ENCODE measurements at regions not wholly inside any gene's neighbourhood (a gene's known extent, or its start where the extent isn't known, plus 50 kb on each side); places are given as distances from the start of the nearest gene placed in this dataset.
"Not testable (repeated sequence)": the region's sequence is repeated elsewhere in the genome, so short reads cannot be mapped to it uniquely, and the experiment has no call there.

DNA sequence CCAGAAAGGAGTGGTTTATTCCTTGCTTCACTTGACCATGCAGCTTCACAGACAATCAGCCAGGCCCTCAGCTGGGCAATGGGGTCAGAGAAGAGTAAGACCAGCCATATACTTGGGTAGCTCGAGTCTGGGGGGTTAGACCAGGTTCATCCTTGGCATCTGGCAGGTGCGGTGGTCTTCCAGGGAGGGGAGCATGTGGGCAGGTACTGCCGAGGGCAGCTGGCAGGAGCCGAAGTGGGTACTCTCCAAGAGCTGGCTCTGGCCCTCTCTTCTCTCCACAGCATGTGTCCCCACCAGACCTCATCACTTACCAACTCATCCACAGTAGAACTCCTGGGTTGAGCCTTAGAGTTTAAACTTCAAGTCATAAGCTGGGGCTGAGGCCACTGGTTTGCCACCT, 156.8 kb downstream of the FOXD2 start:
- DNase-seq (ENCODE audit: low read depth) = no peak

DNA sequence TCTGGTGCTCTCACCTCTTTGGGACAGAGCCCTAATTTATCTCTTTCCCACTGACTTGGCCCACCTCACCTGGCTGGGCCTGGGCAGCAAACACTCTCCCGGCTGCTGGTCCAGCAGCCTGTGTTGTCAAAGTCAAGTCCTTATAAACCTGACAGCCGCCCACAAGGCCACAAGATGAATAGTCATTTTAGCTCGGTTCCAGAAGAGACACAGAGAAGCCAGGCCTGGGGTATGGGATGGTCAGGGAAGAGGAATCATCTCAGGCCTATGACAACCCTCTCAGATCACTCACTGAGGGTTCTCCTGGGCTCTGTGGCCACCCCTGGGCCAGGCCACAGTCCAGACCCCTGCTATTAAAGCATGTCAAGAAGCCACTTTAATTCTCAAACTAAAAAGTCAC, 158.5 kb downstream of the FOXD2 start:
- DNase-seq (ENCODE audit: low read depth) = no peak

GRCh38 chr1:47598357-47598756, 160.5 kb downstream of the FOXD2 start:
- DNase-seq (ENCODE audit: low read depth) = no peak

GRCh38 chr1:47599777-47600176, 161.9 kb downstream of the FOXD2 start:
- no peak for DNase-seq (ENCODE audit: low read depth)

- DNase-seq (ENCODE audit: low read depth) = not testable (repeated sequence)
Measured at GRCh38 chr1:47602491-47602890, 164.6 kb downstream of the FOXD2 start.

DNA sequence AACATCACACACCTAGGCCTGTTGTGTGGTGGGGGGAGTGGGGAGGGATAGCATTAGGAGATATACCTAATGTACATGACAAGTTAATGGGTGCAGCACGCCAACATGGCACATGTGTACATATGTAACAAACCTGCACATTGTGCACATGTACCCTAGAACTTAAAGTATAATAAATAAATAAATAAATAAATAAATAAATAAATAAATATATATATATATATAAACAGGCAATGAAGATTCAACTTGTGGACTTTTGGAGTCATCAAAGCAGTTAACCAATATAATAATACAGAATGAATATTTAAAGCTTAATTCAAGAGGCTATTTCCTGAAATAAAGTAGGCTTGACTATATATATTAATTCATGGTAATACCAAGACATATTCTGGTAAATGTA, 167.0 kb downstream of the FOXD2 start:
- DNase-seq (ENCODE audit: low read depth) = not testable (repeated sequence)

- no peak for DNase-seq (ENCODE audit: low read depth)
Measured at GRCh38 chr1:47608296-47608875, 170.5 kb downstream of the FOXD2 start.

DNA sequence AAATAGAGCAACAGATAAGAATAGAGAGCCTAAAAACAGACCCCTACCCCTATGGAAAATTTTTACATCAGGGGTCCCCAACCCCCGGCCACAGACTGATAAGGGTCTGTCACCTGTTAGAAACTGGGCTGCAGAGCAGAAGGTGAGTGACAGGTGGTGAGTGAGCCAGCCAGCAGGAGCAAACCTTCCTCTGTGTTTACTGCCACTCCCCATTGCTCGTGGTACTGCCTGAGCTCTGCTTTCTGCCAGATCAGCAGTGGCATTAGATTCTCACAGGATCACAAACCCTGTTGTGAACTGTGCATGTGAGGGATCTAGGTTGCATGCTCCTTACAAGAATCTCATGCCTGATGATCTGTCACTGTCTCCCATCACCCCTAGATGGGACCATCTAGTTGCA, 174.1 kb downstream of the FOXD2 start:
- no peak for DNase-seq (ENCODE audit: low read depth)

DNA sequence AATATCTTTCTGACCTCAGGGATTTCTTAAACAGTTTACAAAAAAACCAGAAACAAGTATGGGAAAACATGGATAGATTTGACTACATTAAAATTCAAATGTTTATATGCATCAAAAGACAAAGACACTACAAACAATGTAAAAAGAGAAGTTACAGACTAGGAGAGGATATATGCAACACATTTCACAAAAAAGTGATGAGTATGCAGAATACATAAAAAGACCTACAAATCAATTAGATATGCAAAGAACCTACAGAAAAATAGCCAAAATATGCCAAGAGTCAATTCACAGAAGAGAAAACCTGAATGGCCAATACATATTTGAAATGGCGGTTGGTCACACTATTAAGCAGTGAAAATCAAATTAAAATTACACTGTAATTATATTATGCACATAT, 175.0 kb downstream of the FOXD2 start:
- no peak for DNase-seq (ENCODE audit: low read depth)

DNA sequence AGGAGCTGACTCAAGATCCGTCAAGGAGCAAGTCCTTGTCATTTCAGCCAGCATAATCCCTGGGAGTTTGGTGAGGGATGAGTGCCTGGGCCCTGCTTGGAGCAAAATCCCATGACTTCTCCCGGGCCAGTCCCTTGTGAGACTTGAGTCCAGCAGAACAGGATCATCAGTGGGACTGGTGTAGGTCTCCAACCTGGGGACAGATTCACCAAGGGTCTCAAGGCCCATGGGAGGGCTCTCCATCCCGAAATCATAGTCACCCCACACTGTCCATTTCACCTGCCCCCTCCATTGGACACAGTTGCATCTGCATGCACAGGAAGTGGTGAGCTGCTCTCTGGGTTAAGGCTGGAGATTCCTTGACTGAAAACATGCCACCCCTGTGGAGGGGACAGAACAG, 178.2 kb downstream of the FOXD2 start:
- no peak for DNase-seq (ENCODE audit: low read depth)

GRCh38 chr1:47616906-47617305, 179.1 kb downstream of the FOXD2 start:
- DNase-seq (ENCODE audit: low read depth) = no peak

DNA sequence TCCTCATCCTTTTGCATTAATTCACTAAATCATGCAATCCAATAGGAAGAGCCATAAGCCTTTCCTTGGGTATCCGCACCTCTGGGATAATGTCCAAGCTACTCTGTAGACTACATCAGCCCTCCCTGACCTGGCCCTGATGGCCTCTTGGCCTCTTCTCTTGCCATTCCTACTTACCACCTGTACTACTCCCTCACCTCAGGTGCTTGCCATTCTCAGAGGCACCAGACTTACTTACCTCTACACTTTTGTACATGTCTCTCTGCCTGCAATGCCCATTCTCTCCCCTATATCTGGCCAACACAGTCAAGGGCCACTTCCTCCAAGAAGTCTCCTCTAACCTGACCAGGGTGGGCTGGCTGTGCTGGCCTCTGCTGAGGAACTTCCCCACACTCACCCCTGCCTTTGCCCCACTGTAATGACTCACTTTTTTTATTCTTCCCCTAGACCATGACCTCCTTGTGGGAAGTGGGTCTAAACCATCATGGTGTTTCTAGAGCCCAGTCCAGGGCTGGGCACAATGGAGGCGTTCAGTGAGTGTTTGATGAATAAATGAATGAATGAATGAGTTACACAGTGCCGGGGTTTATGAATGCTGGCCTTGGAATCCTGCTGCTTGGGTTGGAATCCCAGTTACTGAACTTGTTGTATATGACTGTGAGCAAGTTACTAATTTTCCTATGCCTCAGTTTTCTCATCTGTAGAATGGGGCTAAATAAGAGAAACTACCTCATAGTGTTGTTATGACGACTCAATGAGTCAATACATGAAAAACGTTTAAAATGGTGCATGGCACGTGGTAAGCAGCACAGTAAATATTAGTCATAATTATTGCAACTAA, 179.8 kb downstream of the FOXD2 start:
- no peak for DNase-seq (ENCODE audit: low read depth)

DNA sequence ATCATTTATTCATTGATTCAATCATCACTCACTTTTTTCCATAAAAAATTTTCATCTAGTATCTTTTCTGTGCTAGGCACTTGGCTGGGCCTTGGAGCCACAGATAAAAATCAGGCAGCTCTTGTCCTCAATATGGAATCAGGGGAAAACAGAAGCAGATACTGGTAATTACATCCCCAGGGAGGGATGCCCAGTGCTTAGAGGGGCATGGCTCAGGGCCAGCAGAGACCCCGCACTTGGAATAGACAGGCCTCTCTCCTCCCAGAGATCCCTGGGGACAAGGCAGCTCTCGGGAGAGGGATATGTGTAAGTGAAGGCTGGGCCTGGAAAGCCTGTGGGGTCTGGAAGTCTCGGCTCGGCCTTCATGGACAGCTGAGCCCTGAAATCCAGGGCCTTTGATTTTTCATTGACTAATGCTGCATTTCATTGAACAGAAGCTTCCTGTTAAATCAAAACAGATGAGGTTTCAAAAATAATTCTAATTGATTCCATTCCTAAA, 180.4 kb downstream of the FOXD2 start:
- DNase-seq (ENCODE audit: low read depth) = no peak

- no peak for DNase-seq (ENCODE audit: low read depth)
Measured at GRCh38 chr1:47618830-47619229, 181.0 kb downstream of the FOXD2 start.

DNA sequence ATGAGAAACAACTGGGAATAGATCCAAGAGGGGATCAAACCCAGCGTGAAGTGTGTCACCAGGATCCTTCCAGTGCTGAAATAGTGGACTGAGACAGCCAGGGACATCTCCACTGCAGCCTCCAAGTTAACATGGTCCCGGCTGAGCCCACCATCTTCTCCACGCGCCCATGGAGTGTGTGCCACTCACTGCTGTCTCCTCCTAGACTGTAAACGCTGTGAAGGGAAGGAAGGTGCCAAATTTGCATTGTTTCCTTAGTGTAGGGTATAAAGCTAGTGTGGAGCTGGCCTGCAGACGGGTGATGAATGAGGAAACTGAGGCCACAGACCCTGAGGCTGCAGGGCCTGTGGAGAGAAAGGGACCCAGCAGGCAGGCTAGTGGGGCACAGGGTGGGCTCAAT, 183.6 kb downstream of the FOXD2 start:
- DNase-seq (ENCODE audit: low read depth) = no peak

DNA sequence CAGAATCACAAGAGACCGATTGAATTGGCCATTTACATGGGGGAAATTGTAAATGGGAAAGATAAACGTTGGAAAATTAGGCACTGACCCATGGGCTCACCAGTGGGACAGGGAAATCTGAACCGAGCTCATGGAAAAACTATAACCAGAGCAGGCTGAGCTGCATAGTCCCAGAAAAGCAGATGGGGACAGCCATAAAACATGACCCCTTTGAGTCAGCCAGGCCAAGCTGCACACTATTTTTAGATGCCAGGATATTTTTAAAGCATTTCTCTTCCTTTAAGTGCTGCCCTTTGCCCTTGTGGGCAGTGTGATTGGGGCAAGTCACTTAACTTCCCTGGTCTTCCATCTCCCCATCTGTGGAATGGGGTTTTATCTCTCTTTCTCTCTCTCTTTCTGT, 184.1 kb downstream of the FOXD2 start:
- no peak for DNase-seq (ENCODE audit: low read depth)

- no peak for DNase-seq (ENCODE audit: low read depth)
Measured at GRCh38 chr1:47622776-47623556, 185.1 kb downstream of the FOXD2 start.

DNA sequence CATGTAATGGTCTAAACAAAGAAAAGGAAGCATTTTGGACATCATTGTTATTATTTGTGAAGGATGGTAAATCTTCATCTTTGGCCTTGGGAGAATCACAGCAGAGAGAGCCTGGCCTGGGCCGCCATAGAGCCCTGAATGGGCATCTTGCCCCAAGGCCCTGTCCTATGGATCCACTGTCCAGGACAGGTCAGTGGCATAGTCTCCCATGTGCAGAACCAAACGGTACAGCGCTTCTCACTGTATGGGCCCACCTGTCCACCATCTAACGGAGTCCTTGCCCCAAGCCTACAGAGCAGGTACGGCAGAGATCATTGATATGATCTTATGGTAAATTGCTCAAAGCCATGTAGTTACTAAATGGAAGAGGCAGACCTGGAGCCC, 185.7 kb downstream of the FOXD2 start:
- no peak for DNase-seq (ENCODE audit: low read depth)

- no peak for DNase-seq (ENCODE audit: low read depth)
Measured at GRCh38 chr1:47624531-47624930, 186.7 kb downstream of the FOXD2 start.

- DNase-seq (ENCODE audit: low read depth) = no peak
Measured at GRCh38 chr1:47627016-47627415, 189.2 kb downstream of the FOXD2 start.

- no peak for DNase-seq (ENCODE audit: low read depth)
Measured at GRCh38 chr1:47627471-47628370, 189.9 kb downstream of the FOXD2 start.

DNA sequence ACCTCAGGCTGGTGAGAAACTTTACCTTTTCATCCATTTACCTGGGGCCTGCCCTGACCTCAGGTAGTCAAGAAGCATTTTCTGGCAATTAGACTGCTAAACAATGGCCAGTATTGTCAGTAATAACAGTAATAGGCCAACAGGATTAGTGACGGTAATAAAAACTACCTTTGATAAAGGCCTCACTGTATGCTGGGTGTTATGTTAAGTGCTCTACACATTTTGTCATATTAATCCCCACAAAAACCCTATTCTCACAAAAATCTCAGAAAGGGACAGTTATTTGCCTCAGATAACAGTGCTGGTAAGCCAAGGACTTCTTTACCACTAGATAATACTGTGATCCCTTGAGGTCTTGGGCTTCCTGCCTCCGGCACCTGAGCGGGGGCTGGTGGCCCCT, 191.4 kb downstream of the FOXD2 start:
- DNase-seq (ENCODE audit: low read depth) = no peak

All from CMK (cell line).